ENCODE measurements at regions not wholly inside any gene's neighbourhood (a gene's known extent, or its start where the extent isn't known, plus 50 kb on each side); places are given as distances from the start of the nearest gene placed in this dataset.
A peak's percentile ranks its signal among the peaks of the same experiment; 100 is the strongest.

DNA sequence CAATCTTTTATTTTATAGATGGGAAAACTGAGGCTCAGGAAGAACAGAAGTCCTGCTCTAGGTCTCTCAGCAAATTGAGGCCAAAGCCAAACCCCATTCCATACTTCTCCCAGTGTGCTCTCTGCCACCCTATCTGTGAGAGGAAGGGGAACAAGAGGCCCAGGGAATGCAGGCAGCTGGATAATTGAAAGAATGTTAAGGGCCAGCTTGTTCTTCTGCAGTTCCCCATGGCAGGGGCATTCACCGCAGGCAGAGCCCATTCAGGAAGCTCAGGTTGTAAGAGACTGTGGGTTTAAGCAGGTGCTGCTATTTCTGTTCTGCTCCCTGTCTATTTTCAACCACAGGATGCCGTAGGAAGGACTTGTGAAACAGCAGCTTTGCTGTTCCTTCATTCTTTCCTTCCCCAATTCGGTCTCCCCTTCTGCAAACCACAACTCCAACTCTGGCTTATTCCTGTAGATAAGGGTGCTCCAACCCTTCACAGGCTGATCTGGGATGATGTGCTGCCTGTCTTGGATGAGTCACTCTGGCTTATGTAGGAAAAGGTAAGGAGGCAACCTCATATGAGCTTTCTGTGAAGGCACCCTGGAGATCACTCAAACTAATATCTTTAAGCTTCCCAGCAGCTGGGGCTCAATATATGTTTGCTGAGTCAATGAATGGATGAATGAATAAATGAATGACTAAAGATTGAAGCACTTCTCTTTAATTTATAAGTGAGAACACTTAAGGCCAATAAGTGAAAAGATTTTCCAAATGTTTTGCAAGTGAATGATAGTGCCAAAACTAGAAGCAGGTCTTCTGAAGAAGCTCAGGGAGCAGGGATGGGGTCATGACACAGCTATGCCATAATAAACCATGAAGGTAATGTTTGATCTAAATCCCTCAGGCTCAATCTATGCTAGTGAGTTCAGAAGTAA, 377.6 kb downstream of the BRINP1 start:
- Histone ChIP-seq H3K4me3 (no peak overlapping the region), H3K9me3 (no peaks in the 10 kb centered on the region), H3K27ac (no peak overlapping the region), H3K4me1 (no peaks in the 10 kb centered on the region), H3K36me3 (no peaks in the 10 kb centered on the region), H3K27me3 (no peaks in the 10 kb centered on the region)
- TF ChIP-seq, protein P1, sequence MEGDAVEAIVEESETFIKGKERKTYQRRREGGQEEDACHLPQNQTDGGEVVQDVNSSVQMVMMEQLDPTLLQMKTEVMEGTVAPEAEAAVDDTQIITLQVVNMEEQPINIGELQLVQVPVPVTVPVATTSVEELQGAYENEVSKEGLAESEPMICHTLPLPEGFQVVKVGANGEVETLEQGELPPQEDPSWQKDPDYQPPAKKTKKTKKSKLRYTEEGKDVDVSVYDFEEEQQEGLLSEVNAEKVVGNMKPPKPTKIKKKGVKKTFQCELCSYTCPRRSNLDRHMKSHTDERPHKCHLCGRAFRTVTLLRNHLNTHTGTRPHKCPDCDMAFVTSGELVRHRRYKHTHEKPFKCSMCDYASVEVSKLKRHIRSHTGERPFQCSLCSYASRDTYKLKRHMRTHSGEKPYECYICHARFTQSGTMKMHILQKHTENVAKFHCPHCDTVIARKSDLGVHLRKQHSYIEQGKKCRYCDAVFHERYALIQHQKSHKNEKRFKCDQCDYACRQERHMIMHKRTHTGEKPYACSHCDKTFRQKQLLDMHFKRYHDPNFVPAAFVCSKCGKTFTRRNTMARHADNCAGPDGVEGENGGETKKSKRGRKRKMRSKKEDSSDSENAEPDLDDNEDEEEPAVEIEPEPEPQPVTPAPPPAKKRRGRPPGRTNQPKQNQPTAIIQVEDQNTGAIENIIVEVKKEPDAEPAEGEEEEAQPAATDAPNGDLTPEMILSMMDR (IDR thresholded peaks at IDR 0.05), result no peak
- TF ChIP-seq POLR2A (IDR thresholded peaks at IDR 0.05) (no peak), POLR2AphosphoS5 (IDR thresholded peaks at IDR 0.05) (no peak), EP300 (IDR thresholded peaks at IDR 0.05) (no peak)
- WGBS, 2 donors, result 39 to 71% methylated on average over 3 of the region's 3 CpGs
- intact Hi-C loops (cut with DNase I), result no loop called here
- no peak for DNase-seq

DNA sequence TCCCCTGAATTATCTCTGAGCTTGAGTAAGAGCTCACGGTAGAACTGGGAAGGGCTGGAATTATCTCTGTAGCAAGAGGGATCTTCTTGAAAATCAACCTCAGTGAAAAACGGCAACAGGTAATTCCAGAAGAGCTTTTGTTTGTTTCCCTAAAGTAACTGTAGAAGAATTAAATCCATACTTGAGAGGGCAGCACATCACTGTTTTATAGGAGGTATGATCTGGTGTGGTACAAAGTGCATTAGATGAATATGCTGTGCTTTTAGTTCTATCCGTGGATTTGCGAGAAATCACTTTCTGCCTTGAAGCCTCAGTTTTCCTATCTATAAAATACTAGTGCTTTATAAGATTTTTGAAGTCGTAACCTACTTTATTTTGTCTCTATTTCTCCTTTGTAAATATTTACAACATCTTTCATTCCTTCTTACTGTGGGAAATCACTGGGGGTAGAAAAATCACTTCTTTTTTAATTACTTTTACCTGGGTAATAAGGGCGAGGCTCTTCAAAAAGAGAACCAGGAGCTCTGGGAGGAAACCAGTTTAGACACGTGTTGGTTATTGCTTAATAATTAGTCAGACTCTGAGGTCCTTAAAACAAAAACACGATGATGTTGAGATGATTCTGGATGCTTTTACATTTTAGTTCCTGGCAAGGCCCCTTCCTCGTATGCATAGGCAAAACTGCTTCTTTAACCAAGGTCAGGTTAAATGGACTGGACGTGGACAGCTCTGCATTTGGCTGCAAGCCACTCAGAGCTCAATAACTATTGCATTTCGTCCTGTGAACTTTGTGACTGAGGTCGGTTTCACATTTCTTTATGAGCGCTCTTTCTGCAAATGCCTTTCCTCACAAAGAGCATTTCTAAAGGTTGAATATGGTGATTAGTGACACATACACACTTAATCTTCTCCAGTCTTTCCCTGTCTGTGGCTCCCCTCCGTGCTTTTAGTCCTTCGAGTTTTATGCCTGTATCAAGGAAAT, 376.1 kb downstream of the BRINP1 start:
- Histone ChIP-seq H3K27me3 (no peaks in the 10 kb centered on the region), H3K27ac (no peak overlapping the region), H3K4me3 (no peak overlapping the region), H3K4me1 (no peaks in the 10 kb centered on the region), H3K36me3 (no peaks in the 10 kb centered on the region), H3K9me3 (no peaks in the 10 kb centered on the region)
- 28 to 57% methylated on average over 15 of the region's 15 CpGs for WGBS, 2 donors
- no peak for TF ChIP-seq POLR2A (IDR thresholded peaks at IDR 0.05)
- no peak for TF ChIP-seq POLR2AphosphoS5 (IDR thresholded peaks at IDR 0.05)
- TF ChIP-seq EP300 (IDR thresholded peaks at IDR 0.05), result no peak
- TF ChIP-seq, protein P1 (IDR thresholded peaks at IDR 0.05), result no peak
- intact Hi-C loops (cut with DNase I), result no loop called here
- no peak for DNase-seq

DNA sequence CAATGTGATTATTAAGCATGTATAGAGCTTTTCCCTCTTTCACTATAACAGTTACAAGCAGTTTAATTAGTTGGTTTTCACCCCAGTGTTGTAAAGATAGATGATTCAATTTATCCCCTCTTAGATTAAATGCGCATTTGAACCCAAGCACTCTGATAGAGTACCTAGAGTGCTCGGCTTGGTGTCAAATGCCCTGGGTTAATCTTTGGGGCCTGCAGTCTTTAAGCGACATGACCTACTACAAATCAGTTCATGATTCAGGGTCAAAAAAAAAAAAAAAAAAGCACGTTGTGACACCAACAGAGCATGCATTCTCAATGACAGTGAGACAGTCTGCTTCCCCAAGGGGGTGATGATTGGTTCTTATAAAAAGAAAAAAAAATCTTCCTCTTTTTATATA, 375.3 kb downstream of the BRINP1 start:
- Histone ChIP-seq H3K36me3 (no peaks in the 10 kb centered on the region), H3K4me1 (no peaks in the 10 kb centered on the region), H3K4me3 (no peak overlapping the region), H3K27me3 (no peaks in the 10 kb centered on the region), H3K9me3 (no peaks in the 10 kb centered on the region), H3K27ac (no peak overlapping the region)
- TF ChIP-seq POLR2AphosphoS5 (IDR thresholded peaks at IDR 0.05) (no peak), POLR2A (IDR thresholded peaks at IDR 0.05) (no peak), EP300 (IDR thresholded peaks at IDR 0.05) (no peak)
- TF ChIP-seq, protein P1 (IDR thresholded peaks at IDR 0.05), result no peak
- DNase-seq, result no peak
- intact Hi-C loops (cut with DNase I), result no loop called here
- 65 to 70% methylated on average over 4 of the region's 4 CpGs for WGBS, 2 donors

DNA sequence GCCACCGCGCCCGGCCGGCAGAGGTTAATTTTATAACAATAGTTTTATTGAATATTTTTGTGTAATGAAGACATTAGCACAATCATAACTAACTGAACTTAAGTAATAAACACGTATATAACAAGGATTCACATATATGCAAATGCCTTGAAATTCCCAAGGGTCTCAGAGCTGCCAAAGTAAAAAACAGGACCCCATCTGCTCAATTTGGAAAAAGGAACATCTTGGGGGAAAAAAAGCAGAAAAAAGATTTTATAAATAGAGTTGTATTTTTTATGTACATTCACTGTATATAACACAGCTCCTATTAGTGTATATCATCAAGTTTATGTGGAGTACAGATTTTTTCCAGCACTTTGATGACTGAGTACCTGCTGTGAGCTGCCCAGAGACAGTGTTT, 366.7 kb downstream of the BRINP1 start:
- Histone ChIP-seq H3K9me3 (no peaks in the 10 kb centered on the region), H3K4me3 (no peak overlapping the region), H3K36me3 (no peaks in the 10 kb centered on the region), H3K27me3 (no peaks in the 10 kb centered on the region), H3K27ac (peak overlapping the region in 3 of 4 donors; percentile 68 to 79 (median 76)), H3K4me1 (peaks cover 0 to 31% (median 28%) of the 10 kb centered on the region in 4 donors)
- WGBS, 2 donors, result 89 to 95% methylated on average over 5 of the region's 5 CpGs
- DNase-seq, result no peak
- intact Hi-C loops (cut with DNase I), result loop anchor here (5.0 kb wide), 1 partner anchor 40 kb away; no protein-coding TSS in a partner anchor
- TF ChIP-seq POLR2AphosphoS5 (IDR thresholded peaks at IDR 0.05), result no peak
- TF ChIP-seq, protein P1 (IDR thresholded peaks at IDR 0.05), result no peak
- TF ChIP-seq POLR2A (IDR thresholded peaks at IDR 0.05), result no peak
- no peak for TF ChIP-seq EP300 (IDR thresholded peaks at IDR 0.05)
